VCaP (cell line): ENCODE measurements at regions not wholly inside any gene's neighbourhood (a gene's known extent, or its start where the extent isn't known, plus 50 kb on each side); places are given as distances from the start of the nearest gene placed in this dataset.

Source experiments
- H3K27ac ChIP-seq: fragments of 450-650 bp; 2 replicates; pipeline ENCODE4 v1.5.1; 2017
- TF ChIP-seq, protein P1 (sequence below): fragments of 450-650 bp; conservative IDR thresholded peaks from 2 replicates; pipeline ENCODE4 v1.5.1; 2017; ENCODE audit warnings: mild to moderate bottlenecking, moderate library complexity

DNA sequence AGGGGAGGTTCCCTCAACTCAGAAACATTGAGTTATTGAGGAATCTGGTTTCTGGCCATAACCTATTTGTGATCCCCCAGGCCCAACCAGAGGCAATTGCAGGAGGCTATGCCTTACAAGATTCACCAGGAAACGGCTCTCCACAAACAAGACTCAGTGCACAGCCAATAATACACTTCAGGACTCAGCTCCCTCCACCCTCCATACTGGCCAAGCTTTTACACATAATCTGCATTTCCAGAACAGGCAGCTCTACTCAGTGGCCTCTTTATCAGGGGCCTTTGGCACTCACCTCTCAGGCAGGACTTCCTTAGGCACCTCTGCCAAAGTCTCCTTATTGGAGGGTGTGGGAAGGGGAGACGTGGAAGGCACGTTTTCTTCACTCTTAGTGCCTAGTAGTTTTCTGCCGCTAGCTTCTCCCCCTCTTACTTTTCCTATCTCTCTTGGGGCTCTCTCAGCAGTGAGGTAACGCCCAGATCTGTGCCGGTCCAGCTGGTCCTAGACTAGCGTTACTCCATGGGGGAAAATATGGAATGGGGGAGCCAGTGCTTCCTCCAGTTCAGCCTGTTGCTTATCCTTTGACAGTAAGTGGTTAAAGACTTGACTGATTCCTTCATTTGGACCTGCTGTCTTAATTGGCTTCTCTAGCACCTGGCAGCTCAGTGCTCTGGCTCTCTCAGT, 62.8 kb upstream of the ANO3 start:
- no peak overlapping the region for H3K27ac ChIP-seq
- TF ChIP-seq, protein P1, sequence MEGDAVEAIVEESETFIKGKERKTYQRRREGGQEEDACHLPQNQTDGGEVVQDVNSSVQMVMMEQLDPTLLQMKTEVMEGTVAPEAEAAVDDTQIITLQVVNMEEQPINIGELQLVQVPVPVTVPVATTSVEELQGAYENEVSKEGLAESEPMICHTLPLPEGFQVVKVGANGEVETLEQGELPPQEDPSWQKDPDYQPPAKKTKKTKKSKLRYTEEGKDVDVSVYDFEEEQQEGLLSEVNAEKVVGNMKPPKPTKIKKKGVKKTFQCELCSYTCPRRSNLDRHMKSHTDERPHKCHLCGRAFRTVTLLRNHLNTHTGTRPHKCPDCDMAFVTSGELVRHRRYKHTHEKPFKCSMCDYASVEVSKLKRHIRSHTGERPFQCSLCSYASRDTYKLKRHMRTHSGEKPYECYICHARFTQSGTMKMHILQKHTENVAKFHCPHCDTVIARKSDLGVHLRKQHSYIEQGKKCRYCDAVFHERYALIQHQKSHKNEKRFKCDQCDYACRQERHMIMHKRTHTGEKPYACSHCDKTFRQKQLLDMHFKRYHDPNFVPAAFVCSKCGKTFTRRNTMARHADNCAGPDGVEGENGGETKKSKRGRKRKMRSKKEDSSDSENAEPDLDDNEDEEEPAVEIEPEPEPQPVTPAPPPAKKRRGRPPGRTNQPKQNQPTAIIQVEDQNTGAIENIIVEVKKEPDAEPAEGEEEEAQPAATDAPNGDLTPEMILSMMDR = no peak

DNA sequence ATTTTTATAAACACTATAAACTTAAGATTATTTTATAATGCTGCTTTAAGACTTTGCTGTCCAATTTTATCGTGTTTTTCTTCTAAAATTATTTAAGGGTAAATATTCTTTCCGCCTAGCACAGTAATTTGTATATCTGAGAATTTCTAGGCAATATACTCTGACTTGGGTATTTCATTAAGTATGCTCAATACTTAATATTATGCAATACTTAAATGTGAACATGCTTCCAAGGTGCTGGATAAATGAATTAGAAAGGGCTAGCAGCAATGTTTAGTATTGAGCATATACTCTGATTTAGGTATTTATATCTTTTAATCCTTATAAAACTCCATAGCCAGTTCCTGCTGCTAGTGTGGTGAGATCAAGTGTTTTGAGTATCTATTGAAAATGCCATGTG, 60.3 kb upstream of the ANO3 start:
- TF ChIP-seq, protein P1 = no peak
- no peak overlapping the region for H3K27ac ChIP-seq

DNA sequence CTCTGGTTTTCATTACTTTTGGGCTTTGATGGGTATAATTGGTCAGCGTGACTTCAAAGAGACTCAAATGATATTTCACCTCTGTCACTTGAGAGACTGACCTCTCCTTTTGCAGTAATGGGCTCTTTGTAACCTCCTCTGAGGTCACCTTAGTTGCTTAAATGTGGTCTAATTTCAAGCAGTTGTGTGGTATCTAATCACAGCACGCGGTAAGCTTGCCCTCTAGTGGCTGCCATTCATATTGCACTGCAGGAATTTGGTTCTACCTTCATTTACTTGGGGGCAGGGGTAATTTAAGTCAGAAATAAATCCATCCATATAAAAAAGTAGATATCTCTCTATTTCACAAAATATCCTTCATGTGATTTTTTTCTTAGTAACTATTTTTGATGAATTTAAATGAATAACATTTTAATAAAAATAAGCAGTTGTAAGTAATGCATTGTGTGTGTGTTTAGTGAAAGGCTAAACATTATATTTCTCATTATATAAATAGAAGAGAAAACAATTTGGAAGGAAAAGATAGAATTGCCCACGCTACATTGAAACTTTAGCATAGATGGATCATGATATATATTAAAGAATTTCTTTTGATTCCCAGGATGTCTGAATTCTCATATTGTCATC, 55.0 kb upstream of the ANO3 start:
- H3K27ac ChIP-seq = no peak overlapping the region
- TF ChIP-seq, protein P1 = peak; percentile 97

DNA sequence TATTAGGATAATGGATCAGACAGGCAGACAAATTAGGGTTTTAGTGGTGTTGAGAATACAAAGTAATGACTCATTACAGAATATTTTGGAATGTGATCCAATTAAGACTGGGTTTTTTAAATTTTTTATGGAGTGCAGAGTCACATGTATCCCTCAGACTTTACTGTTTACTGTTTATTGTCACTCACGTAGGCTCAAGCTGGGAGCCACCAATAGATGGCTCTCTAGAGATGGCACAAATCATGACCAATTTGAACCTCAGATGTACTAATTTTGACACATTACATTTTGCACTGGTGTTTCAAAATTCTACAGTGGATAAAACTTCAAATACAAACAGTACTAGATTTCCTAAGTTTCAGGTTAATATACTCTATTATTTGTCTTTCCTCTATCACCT, 53.6 kb upstream of the ANO3 start:
- no peak overlapping the region for H3K27ac ChIP-seq
- TF ChIP-seq, protein P1 = no peak; the same call in 1 of the 2 replicates
